ENCODE measurements at regions not wholly inside any gene's neighbourhood (a gene's known extent, or its start where the extent isn't known, plus 50 kb on each side); places are given as distances from the start of the nearest gene placed in this dataset.

DNA sequence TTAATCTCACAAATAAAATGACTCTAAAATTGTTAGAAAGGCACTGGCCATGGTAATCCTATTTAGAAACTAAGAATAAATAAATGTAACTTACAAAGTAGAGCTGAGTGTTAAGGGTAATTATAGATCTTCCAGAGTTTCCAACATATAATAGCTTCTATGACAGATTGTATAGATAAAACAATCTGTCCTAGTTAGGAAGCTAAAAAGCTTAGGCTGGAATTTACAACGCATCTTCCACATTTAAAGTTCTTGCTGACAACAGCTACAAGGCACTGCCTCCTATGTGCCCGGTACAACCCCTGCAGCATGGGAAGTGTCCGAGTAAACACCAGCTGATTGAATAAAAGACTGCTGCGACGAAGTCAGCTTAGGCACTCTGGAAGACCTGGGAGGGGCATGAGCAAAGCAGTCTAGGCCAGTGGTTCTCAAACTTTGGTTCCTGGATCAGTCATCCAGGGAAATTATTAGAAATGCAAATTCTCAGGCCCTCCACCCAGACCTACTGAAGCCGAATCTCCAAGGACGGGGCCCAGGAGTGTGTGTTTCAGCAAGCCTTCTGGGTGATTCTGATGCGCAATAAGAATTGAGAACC is 635.6 kb upstream of the TBX3 start:
- no peak overlapping the region for H2AFZ ChIP-seq (ENCODE audit: low read depth, low read length)
- no peaks in the 10 kb centered on the region for H4K20me1 ChIP-seq (replicated peaks; ENCODE audit: control insufficient read depth, extremely low read depth, insufficient read depth, low read length)
- DNase-seq (ENCODE audit: low read depth, low spot score) (no peak), FAIRE-seq (no peak)
- dilution Hi-C loops (cut with MboI; ENCODE audit: extremely low pct_ligation_motif_present, low sequenced_read_pairs): no loop called here
- H3K9me1 ChIP-seq (replicated peaks; ENCODE audit: control insufficient read depth, extremely low read depth, insufficient read depth, low read length): no peaks in the 10 kb centered on the region
- ChIA-PET POLR2A (no interaction called here), CTCF (no interaction called here)
- no peak for TF ChIP-seq POLR2AphosphoS5 (IDR thresholded peaks at IDR 0.05; ENCODE audit: insufficient read depth, low read depth, low read length)
- TF ChIP-seq, protein P1, sequence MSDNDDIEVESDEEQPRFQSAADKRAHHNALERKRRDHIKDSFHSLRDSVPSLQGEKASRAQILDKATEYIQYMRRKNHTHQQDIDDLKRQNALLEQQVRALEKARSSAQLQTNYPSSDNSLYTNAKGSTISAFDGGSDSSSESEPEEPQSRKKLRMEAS (IDR thresholded peaks at IDR 0.05; ENCODE audit: insufficient read depth, insufficient read length): no peak
- TF ChIP-seq MYC (IDR thresholded peaks at IDR 0.05; ENCODE audit: low read depth, low read length): no peak
- TF ChIP-seq JUN (IDR thresholded peaks at IDR 0.05; ENCODE audit: borderline replicate concordance, insufficient read depth, insufficient read length, low read depth): no peak
- no peak for TF ChIP-seq EZH2 (IDR thresholded peaks at IDR 0.05; ENCODE audit: borderline replicate concordance, low read depth, low read length, severe bottlenecking)
- TF ChIP-seq FOS (IDR thresholded peaks at IDR 0.05; ENCODE audit: borderline replicate concordance, insufficient read depth, low read length): no peak
- no peak for TF ChIP-seq GATA2 (IDR thresholded peaks at IDR 0.05; ENCODE audit: insufficient read depth, insufficient read length, low read depth, low read length)
- no peaks in the 10 kb centered on the region for H3K79me2 ChIP-seq (ENCODE audit: control insufficient read depth, insufficient read depth, low read length)
- no TSS peak for BruUV-seq (replicated peaks)
- H3K27me3 ChIP-seq (ENCODE audit: control insufficient read depth in 2 of 2, insufficient read depth in 2 of 2, low read length in 2 of 2): no peaks in the 10 kb centered on the region
- H3K4me2 ChIP-seq (ENCODE audit: insufficient read depth, low read length): no peak overlapping the region
- no peak overlapping the region for H3K9ac ChIP-seq (replicated peaks; ENCODE audit: extremely low read depth, insufficient read depth, low read length)
- H3K27ac ChIP-seq (ENCODE audit: insufficient read depth, low read depth, low read length): no peak overlapping the region
- H3K36me3 ChIP-seq (ENCODE audit: control insufficient read depth in 2 of 2, extremely low read depth in 1 of 2, insufficient read depth in 2 of 2, low read length in 2 of 2): no peaks in the 10 kb centered on the region
- intact Hi-C loops (cut with micrococcal nuclease): no loop called here
- no peak overlapping the region for H3K4me3 ChIP-seq (replicated peaks in 1 of 3; ENCODE audit: insufficient read depth in 1 of 3, low read depth in 1 of 3, low read length in 3 of 3)
- H3K4me1 ChIP-seq (ENCODE audit: control insufficient read depth, extremely low read depth, insufficient read depth, low read length): no peaks in the 10 kb centered on the region
- no peaks in the 10 kb centered on the region for H3K9me3 ChIP-seq (replicated peaks; ENCODE audit: control insufficient read depth, insufficient read depth, low read length)

GRCh38 chr12:115313929-115314328 is 630.0 kb upstream of the TBX3 start:
- intact Hi-C loops (cut with micrococcal nuclease): no loop called here

More at GRCh38 chr12:115313929-115314328, 630.0 kb upstream of the TBX3 start:
- no peaks in the 10 kb centered on the region for H3K9me1 ChIP-seq (replicated peaks; ENCODE audit: control insufficient read depth, extremely low read depth, insufficient read depth, low read length)
- ChIA-PET CTCF (no interaction called here), POLR2A (no interaction called here)
- no peaks in the 10 kb centered on the region for H3K36me3 ChIP-seq (ENCODE audit: control insufficient read depth in 2 of 2, extremely low read depth in 1 of 2, insufficient read depth in 2 of 2, low read length in 2 of 2)
- no peak overlapping the region for H3K9ac ChIP-seq (replicated peaks; ENCODE audit: extremely low read depth, insufficient read depth, low read length)
- no peaks in the 10 kb centered on the region for H3K79me2 ChIP-seq (ENCODE audit: control insufficient read depth, insufficient read depth, low read length)
- dilution Hi-C loops (cut with MboI; ENCODE audit: extremely low pct_ligation_motif_present, low sequenced_read_pairs): no loop called here
- BruUV-seq (replicated peaks): no TSS peak
- no peak overlapping the region for H3K27ac ChIP-seq (ENCODE audit: insufficient read depth, low read depth, low read length)
- no peak for DNase-seq (ENCODE audit: low read depth, low spot score)
- H3K4me1 ChIP-seq (ENCODE audit: control insufficient read depth, extremely low read depth, insufficient read depth, low read length): no peaks in the 10 kb centered on the region
- no peaks in the 10 kb centered on the region for H4K20me1 ChIP-seq (replicated peaks; ENCODE audit: control insufficient read depth, extremely low read depth, insufficient read depth, low read length)
- H3K4me3 ChIP-seq (replicated peaks in 1 of 3; ENCODE audit: insufficient read depth in 1 of 3, low read depth in 1 of 3, low read length in 3 of 3): no peak overlapping the region
- no peak overlapping the region for H3K4me2 ChIP-seq (ENCODE audit: insufficient read depth, low read length)
- no peak overlapping the region for H2AFZ ChIP-seq (ENCODE audit: low read depth, low read length)
- FAIRE-seq: no peak
- no peak for TF ChIP-seq CTCF (IDR thresholded peaks at IDR 0.05; ENCODE audit: extremely low read depth in 1 of 2, insufficient read depth in 1 of 2, low read depth in 1 of 2, low read length in 2 of 2)
- TF ChIP-seq POLR2AphosphoS5 (IDR thresholded peaks at IDR 0.05; ENCODE audit: insufficient read depth, low read depth, low read length): no peak
- TF ChIP-seq FOS (IDR thresholded peaks at IDR 0.05; ENCODE audit: borderline replicate concordance, insufficient read depth, low read length): no peak
- TF ChIP-seq MYC (IDR thresholded peaks at IDR 0.05; ENCODE audit: low read depth, low read length): no peak
- no peaks in the 10 kb centered on the region for H3K9me3 ChIP-seq (replicated peaks; ENCODE audit: control insufficient read depth, insufficient read depth, low read length)
- no peaks in the 10 kb centered on the region for H3K27me3 ChIP-seq (ENCODE audit: control insufficient read depth in 2 of 2, insufficient read depth in 2 of 2, low read length in 2 of 2)

All from endothelial cell of umbilical vein (primary cell).